ENCODE measurements at regions not wholly inside any gene's neighbourhood (a gene's known extent, or its start where the extent isn't known, plus 50 kb on each side); places are given as distances from the start of the nearest gene placed in this dataset.

DNA sequence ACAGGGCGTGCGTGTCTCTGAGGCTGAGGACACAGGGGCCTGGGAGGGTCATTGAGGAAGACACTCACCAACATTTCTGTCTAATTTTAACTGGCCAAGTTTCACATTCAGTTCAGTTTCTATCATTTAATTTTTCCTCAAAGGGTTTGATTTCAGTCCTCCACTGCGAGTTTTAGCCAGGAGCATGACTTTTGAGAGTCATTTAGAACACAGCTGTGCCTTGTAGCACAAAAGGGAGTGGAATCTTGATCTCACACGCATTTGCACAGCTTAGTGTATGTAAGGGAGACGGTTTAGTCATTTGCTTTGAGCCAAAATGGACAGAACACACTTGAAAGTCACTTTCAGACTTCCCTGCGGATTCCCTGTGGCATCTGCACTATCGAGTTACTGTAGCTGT lies 1090.8 kb downstream of the BCL11B start:
- no peaks in the 10 kb centered on the region for H3K36me3 ChIP-seq (ENCODE audit: control insufficient read depth, insufficient read depth, low read length)
- H3K27me3 ChIP-seq (replicated peaks; ENCODE audit: control insufficient read depth, insufficient read depth, low read length), result no peaks in the 10 kb centered on the region
- no peak overlapping the region for H3K4me3 ChIP-seq (replicated peaks; ENCODE audit: low read depth, low read length)
- no peak for DNase-seq (ENCODE audit: extremely low read depth, insufficient read length)
- TF ChIP-seq CTCF (IDR thresholded peaks at IDR 0.05; ENCODE audit: insufficient read depth, low read length, poor library complexity, severe bottlenecking), result no peak

DNA sequence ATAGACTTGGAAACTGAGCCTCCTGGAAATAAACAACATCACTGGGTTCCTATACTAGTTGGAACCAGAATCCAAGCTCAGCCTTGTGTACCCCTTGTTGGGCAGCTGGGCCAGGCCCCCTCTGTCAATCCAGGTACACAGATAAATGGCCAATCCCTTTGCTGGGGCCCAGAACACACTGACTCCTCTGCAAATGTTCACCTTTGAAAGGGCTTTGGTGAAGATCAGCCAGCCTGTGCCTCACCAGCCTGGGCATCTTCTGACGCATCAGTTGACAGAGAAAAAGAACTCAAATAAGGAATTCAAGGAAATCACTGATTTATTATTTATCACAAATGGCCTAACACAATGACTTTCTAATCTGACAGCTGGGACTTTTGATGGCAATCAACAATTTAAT lies 1090.2 kb downstream of the BCL11B start:
- TF ChIP-seq CTCF (IDR thresholded peaks at IDR 0.05; ENCODE audit: insufficient read depth, low read length, poor library complexity, severe bottlenecking), result no peak
- no peak for DNase-seq (ENCODE audit: extremely low read depth, insufficient read length)
- H3K4me3 ChIP-seq (replicated peaks; ENCODE audit: low read depth, low read length), result no peak overlapping the region
- no peaks in the 10 kb centered on the region for H3K36me3 ChIP-seq (ENCODE audit: control insufficient read depth, insufficient read depth, low read length)
- H3K27me3 ChIP-seq (replicated peaks; ENCODE audit: control insufficient read depth, insufficient read depth, low read length), result no peaks in the 10 kb centered on the region

- no peak for DNase-seq (ENCODE audit: extremely low read depth, insufficient read length)
- H3K36me3 ChIP-seq (ENCODE audit: control insufficient read depth, insufficient read depth, low read length), result no peaks in the 10 kb centered on the region
- no peaks in the 10 kb centered on the region for H3K27me3 ChIP-seq (replicated peaks; ENCODE audit: control insufficient read depth, insufficient read depth, low read length)
- no peak overlapping the region for H3K4me3 ChIP-seq (replicated peaks; ENCODE audit: low read depth, low read length)
- TF ChIP-seq CTCF (IDR thresholded peaks at IDR 0.05; ENCODE audit: insufficient read depth, low read length, poor library complexity, severe bottlenecking), result no peak
These were observed 1089.5 kb downstream of the BCL11B start for GRCh38 chr14:98182393-98183055.

- Histone ChIP-seq H3K27me3 (replicated peaks; ENCODE audit: control insufficient read depth, insufficient read depth, low read length) (no peaks in the 10 kb centered on the region), H3K36me3 (ENCODE audit: control insufficient read depth, insufficient read depth, low read length) (no peaks in the 10 kb centered on the region), H3K4me3 (replicated peaks; ENCODE audit: low read depth, low read length) (no peak overlapping the region)
- DNase-seq (ENCODE audit: extremely low read depth, insufficient read length), result no peak
- TF ChIP-seq CTCF (IDR thresholded peaks at IDR 0.05; ENCODE audit: insufficient read depth, low read length, poor library complexity, severe bottlenecking), result no peak
These were observed 1088.4 kb downstream of the BCL11B start for GRCh38 chr14:98183556-98183955.

- Histone ChIP-seq H3K27me3 (replicated peaks; ENCODE audit: control insufficient read depth, insufficient read depth, low read length) (no peaks in the 10 kb centered on the region), H3K36me3 (ENCODE audit: control insufficient read depth, insufficient read depth, low read length) (no peaks in the 10 kb centered on the region), H3K4me3 (replicated peaks; ENCODE audit: low read depth, low read length) (no peak overlapping the region)
- DNase-seq (ENCODE audit: extremely low read depth, insufficient read length), result no peak
- TF ChIP-seq CTCF (IDR thresholded peaks at IDR 0.05; ENCODE audit: insufficient read depth, low read length, poor library complexity, severe bottlenecking), result no peak
These were observed 1087.5 kb downstream of the BCL11B start for GRCh38 chr14:98184457-98184856.

GRCh38 chr14:98185036-98185435 lies 1087.0 kb downstream of the BCL11B start:
- H3K36me3 ChIP-seq (ENCODE audit: control insufficient read depth, insufficient read depth, low read length), result no peaks in the 10 kb centered on the region
- DNase-seq (ENCODE audit: extremely low read depth, insufficient read length), result no peak
- no peak for TF ChIP-seq CTCF (IDR thresholded peaks at IDR 0.05; ENCODE audit: insufficient read depth, low read length, poor library complexity, severe bottlenecking)
- no peak overlapping the region for H3K4me3 ChIP-seq (replicated peaks; ENCODE audit: low read depth, low read length)
- H3K27me3 ChIP-seq (replicated peaks; ENCODE audit: control insufficient read depth, insufficient read depth, low read length), result no peaks in the 10 kb centered on the region

Measured in GM06990 (cell line).